ENCODE measurements at regions not wholly inside any gene's neighbourhood (a gene's known extent, or its start where the extent isn't known, plus 50 kb on each side); places are given as distances from the start of the nearest gene placed in this dataset.

DNA sequence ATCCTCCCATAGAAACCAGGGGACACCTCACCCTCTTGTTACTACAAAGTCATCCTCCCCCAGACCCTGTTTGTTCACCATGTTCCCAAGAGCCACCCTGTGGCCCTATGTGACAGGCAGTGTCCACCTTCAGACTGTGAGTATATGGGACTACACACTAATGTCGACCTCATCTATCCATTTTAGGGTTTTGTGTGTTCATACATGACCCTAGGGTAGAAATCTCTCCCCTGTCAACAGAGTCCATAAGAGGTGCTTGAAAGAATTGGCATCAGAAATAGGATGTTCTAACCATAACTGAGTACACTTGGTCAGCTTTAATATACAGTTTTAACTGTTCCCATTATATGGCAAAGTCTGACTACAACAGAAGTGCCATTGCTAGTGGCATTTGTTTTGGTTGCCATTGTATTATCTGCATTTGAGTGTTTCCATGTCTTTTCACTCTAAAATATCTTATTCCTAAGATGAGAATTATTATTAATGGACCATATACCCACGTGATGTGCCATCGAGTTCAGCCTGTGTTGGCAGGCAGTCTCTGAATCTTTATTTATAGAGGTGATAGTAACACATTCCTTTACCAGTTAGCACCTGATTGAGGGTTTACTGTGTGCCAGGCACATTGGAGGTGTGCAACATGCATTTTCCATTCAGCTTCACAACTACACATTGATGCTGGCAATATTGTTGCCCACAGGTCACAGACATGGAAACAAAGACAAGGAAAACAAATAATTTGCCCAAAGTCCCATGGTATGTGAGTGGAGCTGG is 590.6 kb upstream of the IGFBP3 start:
- Histone ChIP-seq H3K9me3 (ENCODE audit: control insufficient read depth in 2 of 2, low read length in 2 of 2) (no peaks in the 10 kb centered on the region), H3K27ac (ENCODE audit: insufficient read depth, low read length, poor library complexity, severe bottlenecking) (no peak overlapping the region), H3K4me3 (ENCODE audit: low read depth, low read length) (no peak overlapping the region), H3K36me3 (ENCODE audit: control insufficient read depth, insufficient read depth, low read length) (no peaks in the 10 kb centered on the region), H3K27me3 (ENCODE audit: control insufficient read depth, insufficient read depth, low read length) (no peaks in the 10 kb centered on the region), H3K4me1 (ENCODE audit: control insufficient read depth, insufficient read depth, low read length, poor library complexity, severe bottlenecking) (no peaks in the 10 kb centered on the region)
- H3K4me1 Mint-ChIP-seq: no peaks in the 10 kb centered on the region
- H3K4me3 Mint-ChIP-seq: no peak overlapping the region
- peaks cover 0 to 14% (median 3%) of the 10 kb centered on the region in 7 donors for H3K9me3 Mint-ChIP-seq
- no peaks in the 10 kb centered on the region for H3K36me3 Mint-ChIP-seq
- ATAC-seq (ENCODE audit: low read depth in 2 of 2): no peak
- DNase-seq: no peak
- H3K27me3 Mint-ChIP-seq: no peaks in the 10 kb centered on the region
- H3K27ac Mint-ChIP-seq: no peak overlapping the region

DNA sequence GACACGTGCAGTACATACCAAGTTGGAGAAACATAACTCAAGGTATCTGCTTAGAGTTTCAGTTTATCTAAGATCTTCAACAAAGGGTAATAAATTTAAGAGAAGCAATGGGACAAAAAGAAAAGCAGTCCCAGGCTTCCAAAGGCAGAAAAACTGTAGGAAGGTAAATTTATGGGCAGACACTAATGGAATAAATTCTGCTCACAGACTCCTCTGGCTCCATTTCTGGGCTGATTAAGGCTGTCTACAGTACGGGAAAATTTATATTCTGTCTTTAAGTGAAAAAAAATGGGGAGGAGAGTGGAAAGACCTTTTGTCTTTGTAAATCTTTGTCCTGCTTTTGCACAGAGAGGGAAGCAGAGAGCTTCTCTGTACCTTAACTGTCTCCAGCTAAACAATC is 587.5 kb upstream of the IGFBP3 start:
- no peak overlapping the region for H3K27ac ChIP-seq (ENCODE audit: insufficient read depth, low read length, poor library complexity, severe bottlenecking)
- H3K9me3 ChIP-seq (ENCODE audit: control insufficient read depth in 2 of 2, low read length in 2 of 2): no peaks in the 10 kb centered on the region
- no peak overlapping the region for H3K4me3 ChIP-seq (ENCODE audit: low read depth, low read length)
- Mint-ChIP-seq H3K4me3 (no peak overlapping the region), H3K4me1 (no peaks in the 10 kb centered on the region), H3K36me3 (no peaks in the 10 kb centered on the region), H3K9me3 (peaks cover 0 to 30% (median 3%) of the 10 kb centered on the region in 7 donors), H3K27me3 (no peaks in the 10 kb centered on the region), H3K27ac (no peak overlapping the region)
- H3K4me1 ChIP-seq (ENCODE audit: control insufficient read depth, insufficient read depth, low read length, poor library complexity, severe bottlenecking): no peaks in the 10 kb centered on the region
- H3K36me3 ChIP-seq (ENCODE audit: control insufficient read depth, insufficient read depth, low read length): no peaks in the 10 kb centered on the region
- ATAC-seq (ENCODE audit: low read depth in 2 of 2): no peak
- no peak for DNase-seq
- no peaks in the 10 kb centered on the region for H3K27me3 ChIP-seq (ENCODE audit: control insufficient read depth, insufficient read depth, low read length)

DNA sequence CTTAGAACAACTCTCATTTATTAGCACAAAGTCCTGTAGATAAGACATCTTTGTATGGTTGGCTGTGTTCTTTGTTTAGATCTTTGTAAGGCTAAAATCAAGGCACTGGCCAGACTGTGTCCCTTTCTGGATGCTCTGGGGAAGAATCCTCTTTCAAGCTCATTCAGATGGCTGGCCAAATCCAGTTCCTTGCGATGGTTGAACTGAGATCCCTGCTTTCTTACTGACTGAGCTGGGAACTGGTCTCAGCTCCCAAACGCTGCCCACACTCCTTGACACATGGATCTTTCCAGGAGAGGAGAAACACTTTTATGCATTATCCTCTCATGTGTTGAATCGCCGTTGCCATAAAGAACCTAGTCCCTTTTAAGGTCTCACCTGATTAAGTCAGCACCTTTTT is 586.5 kb upstream of the IGFBP3 start:
- H3K27ac Mint-ChIP-seq: no peak overlapping the region
- H3K36me3 Mint-ChIP-seq: no peaks in the 10 kb centered on the region
- H3K27me3 ChIP-seq (ENCODE audit: control insufficient read depth, insufficient read depth, low read length): no peaks in the 10 kb centered on the region
- no peaks in the 10 kb centered on the region for H3K4me1 Mint-ChIP-seq
- no peaks in the 10 kb centered on the region for H3K27me3 Mint-ChIP-seq
- H3K4me1 ChIP-seq (ENCODE audit: control insufficient read depth, insufficient read depth, low read length, poor library complexity, severe bottlenecking): no peaks in the 10 kb centered on the region
- ATAC-seq (ENCODE audit: low read depth in 2 of 2) (no peak), DNase-seq (no peak)
- no peaks in the 10 kb centered on the region for H3K9me3 ChIP-seq (ENCODE audit: control insufficient read depth in 2 of 2, low read length in 2 of 2)
- no peaks in the 10 kb centered on the region for H3K36me3 ChIP-seq (ENCODE audit: control insufficient read depth, insufficient read depth, low read length)
- no peak overlapping the region for H3K27ac ChIP-seq (ENCODE audit: insufficient read depth, low read length, poor library complexity, severe bottlenecking)
- peaks cover 0 to 34% (median 3%) of the 10 kb centered on the region in 7 donors for H3K9me3 Mint-ChIP-seq
- no peak overlapping the region for H3K4me3 ChIP-seq (ENCODE audit: low read depth, low read length)
- H3K4me3 Mint-ChIP-seq: no peak overlapping the region

DNA sequence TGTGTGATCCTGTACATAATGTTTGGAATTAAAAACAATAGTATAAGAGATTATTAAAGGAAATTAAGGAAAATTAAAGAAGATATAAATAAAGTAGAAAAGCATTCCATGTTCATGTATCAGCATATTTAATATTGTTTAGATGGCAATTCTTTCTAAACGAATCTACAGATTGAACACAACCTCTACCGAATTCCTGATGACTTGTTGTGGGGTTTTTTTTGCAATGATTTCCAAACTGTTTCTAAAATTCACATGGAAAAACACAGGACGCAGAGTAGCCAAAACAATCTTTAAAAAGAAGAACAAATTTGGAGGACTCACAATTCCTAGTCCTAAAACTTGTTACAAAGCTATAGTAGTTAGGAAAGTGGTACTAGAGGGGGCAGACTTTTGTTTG is 573.4 kb upstream of the IGFBP3 start:
- DNase-seq (no peak), ATAC-seq (ENCODE audit: low read depth in 2 of 2) (no peak)
- Histone ChIP-seq H3K9me3 (ENCODE audit: control insufficient read depth in 2 of 2, low read length in 2 of 2) (no peaks in the 10 kb centered on the region), H3K36me3 (ENCODE audit: control insufficient read depth, insufficient read depth, low read length) (no peaks in the 10 kb centered on the region), H3K4me1 (ENCODE audit: control insufficient read depth, insufficient read depth, low read length, poor library complexity, severe bottlenecking) (no peaks in the 10 kb centered on the region), H3K27ac (ENCODE audit: insufficient read depth, low read length, poor library complexity, severe bottlenecking) (no peak overlapping the region), H3K27me3 (ENCODE audit: control insufficient read depth, insufficient read depth, low read length) (no peaks in the 10 kb centered on the region), H3K4me3 (ENCODE audit: low read depth, low read length) (no peak overlapping the region)
- no peaks in the 10 kb centered on the region for H3K36me3 Mint-ChIP-seq
- no peaks in the 10 kb centered on the region for H3K4me1 Mint-ChIP-seq
- no peak overlapping the region for H3K27ac Mint-ChIP-seq
- no peaks in the 10 kb centered on the region for H3K27me3 Mint-ChIP-seq
- H3K9me3 Mint-ChIP-seq: peaks cover 0 to 32% (median 11%) of the 10 kb centered on the region in 7 donors
- H3K4me3 Mint-ChIP-seq: no peak overlapping the region

DNA sequence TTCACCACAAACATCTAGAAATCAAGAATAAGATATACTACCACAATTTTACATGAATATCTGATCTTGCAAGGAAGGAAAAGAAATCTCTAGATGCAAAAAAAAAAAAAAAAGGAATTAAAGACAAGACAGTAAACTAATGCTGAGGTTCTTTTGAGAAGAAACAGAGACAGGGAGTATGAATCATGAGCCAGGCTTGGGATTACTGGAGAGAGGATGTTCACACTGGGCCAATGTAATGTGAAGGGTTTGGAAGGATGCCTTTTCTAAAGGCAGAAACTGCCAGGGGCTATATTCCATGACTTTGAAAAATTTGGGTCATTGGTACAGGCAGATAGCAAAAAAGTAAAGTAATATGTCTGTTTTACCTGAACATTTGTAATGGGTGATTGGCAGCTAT is 573.0 kb upstream of the IGFBP3 start:
- no peaks in the 10 kb centered on the region for H3K27me3 ChIP-seq (ENCODE audit: control insufficient read depth, insufficient read depth, low read length)
- no peaks in the 10 kb centered on the region for H3K9me3 ChIP-seq (ENCODE audit: control insufficient read depth in 2 of 2, low read length in 2 of 2)
- no peaks in the 10 kb centered on the region for H3K4me1 Mint-ChIP-seq
- H3K27ac ChIP-seq (ENCODE audit: insufficient read depth, low read length, poor library complexity, severe bottlenecking): no peak overlapping the region
- H3K36me3 Mint-ChIP-seq: no peaks in the 10 kb centered on the region
- no peaks in the 10 kb centered on the region for H3K36me3 ChIP-seq (ENCODE audit: control insufficient read depth, insufficient read depth, low read length)
- DNase-seq: no peak
- no peak for ATAC-seq (ENCODE audit: low read depth in 2 of 2)
- no peak overlapping the region for H3K4me3 ChIP-seq (ENCODE audit: low read depth, low read length)
- no peak overlapping the region for H3K27ac Mint-ChIP-seq
- no peak overlapping the region for H3K4me3 Mint-ChIP-seq
- no peaks in the 10 kb centered on the region for H3K27me3 Mint-ChIP-seq
- peaks cover 0 to 31% (median 11%) of the 10 kb centered on the region in 7 donors for H3K9me3 Mint-ChIP-seq
- H3K4me1 ChIP-seq (ENCODE audit: control insufficient read depth, insufficient read depth, low read length, poor library complexity, severe bottlenecking): no peaks in the 10 kb centered on the region

DNA sequence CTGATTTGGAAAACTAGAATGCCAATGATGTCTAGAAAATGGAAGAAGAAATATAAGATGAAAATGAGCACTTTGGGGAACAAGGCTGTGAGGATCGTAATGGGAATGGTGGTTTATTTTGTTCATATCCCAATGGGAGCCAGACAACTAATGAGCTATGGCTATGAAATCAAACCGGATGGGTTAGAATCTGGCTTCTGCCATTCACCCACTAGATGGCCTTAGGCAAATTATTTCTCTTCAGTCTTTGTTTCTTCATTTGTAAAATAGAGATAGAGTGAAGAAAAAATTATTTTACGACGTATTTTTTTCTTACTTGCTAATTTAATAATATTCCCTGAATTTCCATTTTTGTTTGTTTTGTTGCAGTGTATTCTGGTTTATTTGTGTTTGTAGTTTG is 572.1 kb upstream of the IGFBP3 start:
- no peaks in the 10 kb centered on the region for H3K36me3 ChIP-seq (ENCODE audit: control insufficient read depth, insufficient read depth, low read length)
- Mint-ChIP-seq H3K4me3 (no peak overlapping the region), H3K27ac (no peak overlapping the region), H3K27me3 (no peaks in the 10 kb centered on the region), H3K36me3 (no peaks in the 10 kb centered on the region), H3K9me3 (peaks cover 0 to 26% (median 8%) of the 10 kb centered on the region in 7 donors), H3K4me1 (no peaks in the 10 kb centered on the region)
- no peaks in the 10 kb centered on the region for H3K27me3 ChIP-seq (ENCODE audit: control insufficient read depth, insufficient read depth, low read length)
- no peaks in the 10 kb centered on the region for H3K9me3 ChIP-seq (ENCODE audit: control insufficient read depth in 2 of 2, low read length in 2 of 2)
- ATAC-seq (ENCODE audit: low read depth in 2 of 2) (no peak), DNase-seq (no peak)
- H3K4me1 ChIP-seq (ENCODE audit: control insufficient read depth, insufficient read depth, low read length, poor library complexity, severe bottlenecking): no peaks in the 10 kb centered on the region
- no peak overlapping the region for H3K4me3 ChIP-seq (ENCODE audit: low read depth, low read length)
- no peak overlapping the region for H3K27ac ChIP-seq (ENCODE audit: insufficient read depth, low read length, poor library complexity, severe bottlenecking)

DNA sequence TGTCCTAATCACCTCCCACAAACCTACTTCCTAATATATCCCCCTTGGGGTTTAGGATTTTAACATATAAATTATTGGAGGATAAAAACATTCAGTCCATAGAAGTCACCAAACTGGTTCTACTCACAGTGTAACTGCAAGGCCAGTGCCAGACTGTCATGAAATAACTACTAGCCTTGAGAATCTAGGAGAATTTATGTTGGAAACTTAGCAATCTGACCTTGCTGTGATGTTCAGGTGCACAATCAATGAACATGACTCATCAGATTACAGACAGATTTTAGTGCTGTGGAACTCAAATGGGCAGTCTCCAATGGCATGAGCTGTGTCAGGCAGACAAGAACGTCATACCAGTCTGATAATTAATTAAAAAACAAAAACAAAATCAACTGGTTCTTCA is 571.4 kb upstream of the IGFBP3 start:
- Mint-ChIP-seq H3K4me1 (no peaks in the 10 kb centered on the region), H3K9me3 (peaks cover 0 to 26% (median 8%) of the 10 kb centered on the region in 7 donors), H3K27ac (no peak overlapping the region), H3K27me3 (no peaks in the 10 kb centered on the region), H3K36me3 (no peaks in the 10 kb centered on the region), H3K4me3 (no peak overlapping the region)
- H3K4me3 ChIP-seq (ENCODE audit: low read depth, low read length): no peak overlapping the region
- H3K9me3 ChIP-seq (ENCODE audit: control insufficient read depth in 2 of 2, low read length in 2 of 2): no peaks in the 10 kb centered on the region
- ATAC-seq (ENCODE audit: low read depth in 2 of 2): no peak
- no peak overlapping the region for H3K27ac ChIP-seq (ENCODE audit: insufficient read depth, low read length, poor library complexity, severe bottlenecking)
- H3K4me1 ChIP-seq (ENCODE audit: control insufficient read depth, insufficient read depth, low read length, poor library complexity, severe bottlenecking): no peaks in the 10 kb centered on the region
- DNase-seq: no peak
- no peaks in the 10 kb centered on the region for H3K36me3 ChIP-seq (ENCODE audit: control insufficient read depth, insufficient read depth, low read length)
- no peaks in the 10 kb centered on the region for H3K27me3 ChIP-seq (ENCODE audit: control insufficient read depth, insufficient read depth, low read length)

DNA sequence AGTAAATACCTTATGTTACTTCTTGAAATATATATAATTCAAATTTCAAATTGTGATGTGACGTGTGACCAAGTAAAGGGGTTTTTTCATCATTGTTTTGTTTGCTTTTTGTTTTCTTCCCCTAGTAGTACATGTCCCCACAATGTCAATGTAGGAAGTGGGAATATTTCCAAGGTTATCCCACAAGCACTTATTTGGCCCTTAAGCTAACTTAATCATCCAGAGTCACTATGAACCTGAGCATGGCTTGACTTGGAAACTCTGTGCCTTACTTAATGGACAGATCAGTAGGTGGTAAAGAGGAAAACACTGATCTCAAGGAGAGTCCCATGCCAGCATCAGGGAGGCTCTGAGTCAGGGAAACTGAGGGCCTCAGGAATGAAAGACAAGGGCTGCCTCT is 569.3 kb upstream of the IGFBP3 start:
- Mint-ChIP-seq H3K27ac (no peak overlapping the region), H3K4me3 (no peak overlapping the region), H3K9me3 (peaks cover 0 to 17% (median 3%) of the 10 kb centered on the region in 7 donors), H3K27me3 (no peaks in the 10 kb centered on the region), H3K36me3 (no peaks in the 10 kb centered on the region), H3K4me1 (no peaks in the 10 kb centered on the region)
- no peaks in the 10 kb centered on the region for H3K36me3 ChIP-seq (ENCODE audit: control insufficient read depth, insufficient read depth, low read length)
- no peaks in the 10 kb centered on the region for H3K27me3 ChIP-seq (ENCODE audit: control insufficient read depth, insufficient read depth, low read length)
- no peaks in the 10 kb centered on the region for H3K9me3 ChIP-seq (ENCODE audit: control insufficient read depth in 2 of 2, low read length in 2 of 2)
- no peaks in the 10 kb centered on the region for H3K4me1 ChIP-seq (ENCODE audit: control insufficient read depth, insufficient read depth, low read length, poor library complexity, severe bottlenecking)
- no peak for ATAC-seq (ENCODE audit: low read depth in 2 of 2)
- no peak for DNase-seq
- H3K27ac ChIP-seq (ENCODE audit: insufficient read depth, low read length, poor library complexity, severe bottlenecking): no peak overlapping the region
- no peak overlapping the region for H3K4me3 ChIP-seq (ENCODE audit: low read depth, low read length)
